Vagina (tissue), 2 donors: ENCODE measurements at regions not wholly inside any gene's neighbourhood (a gene's known extent, or its start where the extent isn't known, plus 50 kb on each side); places are given as distances from the start of the nearest gene placed in this dataset.

ENCODE experiments used
- POLR2A ChIP-seq, 2 donors: fragments of 450-650 bp; IDR thresholded peaks; one replicate each; pipeline ENCODE4 v1.6.1; 2017; ENCODE audit warnings: antibody characterized with exemption in 2 of 2, mild to moderate bottlenecking in 2 of 2, moderate library complexity in 2 of 2
- TF ChIP-seq, protein P1 (sequence below), 3 experiments: fragments of 450-650 bp in 2 of 3; fragments of 200-600 bp in 1 of 3; sonication (generic) in 1 of 3; IDR thresholded peaks; one replicate each; pipeline ENCODE4 v1.5.1; 2017 to 2019; ENCODE audit warnings: antibody characterized with exemption in 3 of 3, mild to moderate bottlenecking in 2 of 3, moderate library complexity in 2 of 3

DNA sequence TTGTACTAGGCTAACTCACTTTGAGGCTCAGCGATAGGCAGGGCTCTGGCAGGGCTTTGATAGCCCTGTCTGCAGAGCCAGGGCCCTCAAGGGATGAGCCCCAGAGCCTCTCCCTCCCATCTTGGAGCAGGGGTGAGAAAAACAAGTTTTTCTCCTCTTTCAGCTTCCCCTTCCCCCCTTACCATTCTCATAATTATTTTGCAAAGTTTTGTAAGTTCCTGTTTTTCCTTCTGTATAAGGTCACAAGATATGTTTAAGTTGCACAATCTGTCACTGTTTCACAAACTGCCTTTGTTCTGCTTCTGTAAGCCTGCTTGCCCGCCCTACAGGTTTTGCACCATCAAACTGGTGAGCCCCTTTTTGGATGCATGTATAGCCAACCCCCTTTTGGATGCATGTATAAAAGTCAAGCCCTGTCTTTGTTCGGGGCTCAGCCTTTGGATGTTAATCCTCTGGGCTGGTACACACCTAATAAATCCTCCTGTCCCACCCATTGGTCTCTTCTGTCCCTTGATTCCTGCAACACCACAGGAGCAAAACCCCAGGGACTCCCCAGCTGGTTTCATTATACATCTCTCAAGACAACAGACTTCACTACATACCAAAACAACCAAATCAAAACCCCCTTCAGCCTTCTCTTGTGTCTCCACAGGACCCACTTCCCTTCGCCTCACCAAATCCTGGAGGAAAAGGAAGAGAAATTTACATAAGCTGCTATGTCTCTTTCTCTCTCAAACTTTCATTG is 52.5 kb upstream of the RESF1 start:
- TF ChIP-seq, protein P1, sequence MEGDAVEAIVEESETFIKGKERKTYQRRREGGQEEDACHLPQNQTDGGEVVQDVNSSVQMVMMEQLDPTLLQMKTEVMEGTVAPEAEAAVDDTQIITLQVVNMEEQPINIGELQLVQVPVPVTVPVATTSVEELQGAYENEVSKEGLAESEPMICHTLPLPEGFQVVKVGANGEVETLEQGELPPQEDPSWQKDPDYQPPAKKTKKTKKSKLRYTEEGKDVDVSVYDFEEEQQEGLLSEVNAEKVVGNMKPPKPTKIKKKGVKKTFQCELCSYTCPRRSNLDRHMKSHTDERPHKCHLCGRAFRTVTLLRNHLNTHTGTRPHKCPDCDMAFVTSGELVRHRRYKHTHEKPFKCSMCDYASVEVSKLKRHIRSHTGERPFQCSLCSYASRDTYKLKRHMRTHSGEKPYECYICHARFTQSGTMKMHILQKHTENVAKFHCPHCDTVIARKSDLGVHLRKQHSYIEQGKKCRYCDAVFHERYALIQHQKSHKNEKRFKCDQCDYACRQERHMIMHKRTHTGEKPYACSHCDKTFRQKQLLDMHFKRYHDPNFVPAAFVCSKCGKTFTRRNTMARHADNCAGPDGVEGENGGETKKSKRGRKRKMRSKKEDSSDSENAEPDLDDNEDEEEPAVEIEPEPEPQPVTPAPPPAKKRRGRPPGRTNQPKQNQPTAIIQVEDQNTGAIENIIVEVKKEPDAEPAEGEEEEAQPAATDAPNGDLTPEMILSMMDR (IDR thresholded peaks at IDR 0.05) = no peak
- no peak for TF ChIP-seq POLR2A (IDR thresholded peaks at IDR 0.05)
